Vagina (tissue), 2 donors: ENCODE measurements at regions not wholly inside any gene's neighbourhood (a gene's known extent, or its start where the extent isn't known, plus 50 kb on each side); places are given as distances from the start of the nearest gene placed in this dataset.

Experiments used
- DNase-seq, 2 donors: peaks; one replicate each; pipeline ENCODE4 v3.0.0-alpha.2; 2017; ENCODE audit errors: extremely low spot score in 2 of 2
- H3K27ac ChIP-seq: fragments of 200-600 bp; sonication (generic); one replicate; pipeline ENCODE4 v1.5.1; 2019
- H3K27me3 ChIP-seq: fragments of 200-600 bp; sonication (generic); one replicate; pipeline ENCODE4 v1.5.1; 2019
- H3K36me3 ChIP-seq, 2 donors: fragments of 200-600 bp; sonication (generic); one replicate each; pipeline ENCODE4 v1.5.1; 2017 to 2019
- H3K4me1 ChIP-seq: fragments of 200-600 bp; sonication (generic); one replicate; pipeline ENCODE4 v1.5.1; 2019
- H3K4me3 ChIP-seq, 2 donors: fragments of 200-600 bp; sonication (generic); 1 replicate in 1 of 2; 2 replicates in 1 of 2; pipeline ENCODE4 v1.5.1; 2016 to 2019
- H3K9me3 ChIP-seq: fragments of 200-600 bp; sonication (generic); one replicate; pipeline ENCODE4 v1.5.1; 2019
- CTCF ChIP-seq, 3 experiments: fragments of 450-650 bp in 2 of 3; fragments of 200-600 bp in 1 of 3; sonication (generic) in 1 of 3; IDR thresholded peaks; one replicate each; pipeline ENCODE4 v1.5.1; 2017 to 2019; ENCODE audit warnings: antibody characterized with exemption in 3 of 3, mild to moderate bottlenecking in 2 of 3, moderate library complexity in 2 of 3
- POLR2A ChIP-seq, 2 donors: fragments of 450-650 bp; IDR thresholded peaks; one replicate each; pipeline ENCODE4 v1.6.1; 2017; ENCODE audit warnings: antibody characterized with exemption in 2 of 2, mild to moderate bottlenecking in 2 of 2, moderate library complexity in 2 of 2
- POLR2AphosphoS5 ChIP-seq, 2 donors: sonication (generic); formaldehyde crosslinking; IDR thresholded peaks; one replicate each; pipeline ENCODE4 v1.9.0; 2017; ENCODE audit warnings: antibody characterized with exemption in 2 of 2, mild to moderate bottlenecking in 2 of 2, low read depth in 1 of 2; ENCODE audit not compliant: insufficient read depth in 1 of 2
- intact Hi-C: fragments of 100-400 bp; cut with DNase I; formaldehyde crosslinking; loops from one replicate; pipeline ENCODE4 v1.15.1; 2023

- no peak for TF ChIP-seq POLR2AphosphoS5 (IDR thresholded peaks at IDR 0.05; ENCODE audit: insufficient read depth in 1 of 2, low read depth in 1 of 2)
- no peak for TF ChIP-seq CTCF (IDR thresholded peaks at IDR 0.05)
- no peak for TF ChIP-seq POLR2A (IDR thresholded peaks at IDR 0.05)
- Histone ChIP-seq H3K4me1 (no peaks in the 10 kb centered on the region), H3K27me3 (no peaks in the 10 kb centered on the region), H3K36me3 (no peaks in the 10 kb centered on the region), H3K4me3 (no peak overlapping the region), H3K27ac (no peak overlapping the region), H3K9me3 (no peaks in the 10 kb centered on the region)
- no peak for DNase-seq
- intact Hi-C loops, result loop anchor here (5.0 kb wide), 1 partner anchor 248 kb away; no protein-coding TSS in a partner anchor
Measured at GRCh38 chr21:19244502-19245187, 841.1 kb upstream of the TMPRSS15 start.

- Histone ChIP-seq H3K9me3 (no peaks in the 10 kb centered on the region), H3K36me3 (no peaks in the 10 kb centered on the region), H3K4me3 (no peak overlapping the region), H3K27me3 (no peaks in the 10 kb centered on the region), H3K27ac (no peak overlapping the region), H3K4me1 (no peaks in the 10 kb centered on the region)
- intact Hi-C loops, result loop anchor here (5.0 kb wide), 1 partner anchor 247 kb away; no protein-coding TSS in a partner anchor
- TF ChIP-seq CTCF (IDR thresholded peaks at IDR 0.05) (no peak), POLR2AphosphoS5 (IDR thresholded peaks at IDR 0.05; ENCODE audit: insufficient read depth in 1 of 2, low read depth in 1 of 2) (no peak), POLR2A (IDR thresholded peaks at IDR 0.05) (no peak)
- no peak for DNase-seq
Measured at GRCh38 chr21:19245188-19245580, 841.6 kb upstream of the TMPRSS15 start.

- Histone ChIP-seq H3K27me3 (no peaks in the 10 kb centered on the region), H3K27ac (no peak overlapping the region), H3K9me3 (no peaks in the 10 kb centered on the region), H3K36me3 (no peaks in the 10 kb centered on the region), H3K4me1 (no peaks in the 10 kb centered on the region), H3K4me3 (no peak overlapping the region)
- intact Hi-C loops, result loop anchor here (5.0 kb wide), 1 partner anchor 246 kb away; no protein-coding TSS in a partner anchor
- DNase-seq, result no peak
- TF ChIP-seq POLR2A (IDR thresholded peaks at IDR 0.05), result no peak
- no peak for TF ChIP-seq CTCF (IDR thresholded peaks at IDR 0.05)
- TF ChIP-seq POLR2AphosphoS5 (IDR thresholded peaks at IDR 0.05; ENCODE audit: insufficient read depth in 1 of 2, low read depth in 1 of 2), result no peak
Measured at GRCh38 chr21:19246018-19246417, 842.4 kb upstream of the TMPRSS15 start.

- Histone ChIP-seq H3K27me3 (no peaks in the 10 kb centered on the region), H3K4me1 (no peaks in the 10 kb centered on the region), H3K4me3 (no peak overlapping the region), H3K27ac (no peak overlapping the region), H3K36me3 (no peaks in the 10 kb centered on the region), H3K9me3 (no peaks in the 10 kb centered on the region)
- intact Hi-C loops, result no loop called here
- TF ChIP-seq POLR2A (IDR thresholded peaks at IDR 0.05), result no peak
- no peak for TF ChIP-seq CTCF (IDR thresholded peaks at IDR 0.05)
- no peak for TF ChIP-seq POLR2AphosphoS5 (IDR thresholded peaks at IDR 0.05; ENCODE audit: insufficient read depth in 1 of 2, low read depth in 1 of 2)
- DNase-seq, result no peak
Measured at GRCh38 chr21:19256934-19257660, 853.5 kb upstream of the TMPRSS15 start.
